NCI-H510A treated with DMSO at 0.1 percent for 48 hours (cell line): ENCODE measurements at regions not wholly inside any gene's neighbourhood (a gene's known extent, or its start where the extent isn't known, plus 50 kb on each side); places are given as distances from the start of the nearest gene placed in this dataset.
"Not testable (repeated sequence)": the region's sequence is repeated elsewhere in the genome, so short reads cannot be mapped to it uniquely, and the experiment has no call there.

ENCODE experiments used
- DNase-seq: peaks from one replicate; lab custom pipeline; 2025; lab: John Stamatoyannopoulos, UW

- DNase-seq, result no peak
Observed at GRCh38 chr6:897528-898207, 204.7 kb upstream of the EXOC2 start.

- no peak for DNase-seq
Observed at GRCh38 chr6:894274-894673, 201.3 kb upstream of the EXOC2 start.

GRCh38 chr6:890995-891394 lies 198.1 kb upstream of the EXOC2 start:
- DNase-seq, result no peak

GRCh38 chr6:890201-890600 lies 197.3 kb upstream of the EXOC2 start:
- no peak for DNase-seq

GRCh38 chr6:887583-888235 lies 194.8 kb upstream of the EXOC2 start:
- no peak for DNase-seq

GRCh38 chr6:886116-886515 lies 193.2 kb upstream of the EXOC2 start:
- DNase-seq, result not testable (repeated sequence)

DNA sequence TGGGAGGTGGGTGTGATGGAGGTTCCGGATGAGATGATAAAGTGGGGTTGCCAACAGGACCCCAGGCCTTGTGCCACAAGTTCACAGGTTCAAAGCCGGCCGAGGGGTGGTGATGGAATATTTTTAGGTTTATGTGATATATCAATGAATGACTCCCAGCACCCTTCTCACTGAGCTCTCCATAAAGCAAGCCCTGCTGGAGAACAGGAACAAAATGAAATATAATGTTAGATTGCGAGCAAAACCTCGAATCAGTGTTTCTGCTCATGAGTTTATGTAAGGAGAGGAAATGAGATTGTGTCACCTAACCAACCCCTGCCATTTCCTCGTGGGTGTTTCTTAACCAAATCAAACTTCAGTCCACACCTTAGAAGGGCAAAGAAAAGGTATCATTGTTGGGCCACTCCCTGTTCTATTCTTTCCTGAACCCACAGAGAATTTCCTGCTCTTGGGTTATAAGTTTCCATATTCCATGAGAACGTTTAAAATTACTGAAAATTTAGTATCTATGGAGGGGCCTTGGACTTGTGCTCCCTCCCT lies 192.2 kb upstream of the EXOC2 start:
- no peak for DNase-seq

- DNase-seq, result no peak
Observed at GRCh38 chr6:884570-884969, 191.6 kb upstream of the EXOC2 start.

- no peak for DNase-seq
Observed at GRCh38 chr6:882084-882598, 189.2 kb upstream of the EXOC2 start.

GRCh38 chr6:878179-878578 lies 185.2 kb upstream of the EXOC2 start:
- DNase-seq, result no peak

GRCh38 chr6:875012-875411 lies 182.1 kb upstream of the EXOC2 start:
- DNase-seq, result no peak

DNA sequence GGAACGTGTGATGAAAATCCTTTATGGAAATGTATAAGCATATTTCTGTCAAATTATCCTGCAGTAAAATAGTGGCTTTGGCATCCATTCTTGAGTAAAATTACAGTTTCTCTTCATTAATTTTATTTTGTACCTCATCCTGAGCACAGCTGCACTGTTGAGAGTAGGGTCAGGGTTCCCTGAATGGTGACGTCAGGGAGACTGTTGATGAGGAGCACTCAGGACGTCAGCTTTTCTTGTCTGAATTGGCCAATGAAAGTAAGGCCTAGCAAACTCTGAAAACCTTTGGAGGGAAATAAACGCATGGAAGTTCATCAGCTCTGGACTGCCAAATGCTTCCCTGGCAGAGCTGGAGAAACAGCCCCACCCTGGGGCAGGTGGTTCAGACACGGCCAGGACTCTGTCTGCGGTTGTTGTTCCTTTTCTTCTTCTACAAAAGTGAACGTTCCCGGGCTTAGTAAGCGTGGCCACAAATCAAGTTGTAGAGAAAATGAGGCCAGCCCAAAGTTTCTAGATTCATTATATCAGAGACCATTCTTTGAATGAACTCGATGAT lies 179.7 kb upstream of the EXOC2 start:
- DNase-seq, result no peak

- no peak for DNase-seq
Observed at GRCh38 chr6:871503-871902, 178.6 kb upstream of the EXOC2 start.

- DNase-seq, result no peak
Observed at GRCh38 chr6:870096-870495, 177.2 kb upstream of the EXOC2 start.

- no peak for DNase-seq
Observed at GRCh38 chr6:868201-868600, 175.3 kb upstream of the EXOC2 start.

GRCh38 chr6:867378-867777 lies 174.4 kb upstream of the EXOC2 start:
- DNase-seq, result no peak

DNA sequence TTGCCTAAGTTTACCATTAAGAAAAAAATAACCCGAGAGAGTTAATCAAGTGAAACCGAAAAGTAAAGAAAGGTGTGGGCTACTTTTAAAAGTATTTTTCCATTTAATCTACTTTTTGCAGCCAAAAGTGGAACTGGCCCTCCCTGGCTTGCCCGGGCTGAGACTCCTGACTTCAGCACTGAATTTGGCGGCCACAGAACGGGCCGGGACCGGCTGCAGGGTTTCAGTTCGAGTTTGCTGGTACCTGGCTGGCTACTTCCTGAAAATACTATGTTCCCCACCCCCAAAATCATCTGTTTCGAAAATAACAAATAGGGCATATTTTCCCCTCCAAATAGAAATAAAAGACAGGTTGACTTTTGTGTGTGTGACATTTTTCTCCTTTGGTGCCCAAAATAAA lies 173.4 kb upstream of the EXOC2 start:
- DNase-seq, result no peak

- no peak for DNase-seq
Observed at GRCh38 chr6:865846-866245, 172.9 kb upstream of the EXOC2 start.

GRCh38 chr6:863831-864230 lies 170.9 kb upstream of the EXOC2 start:
- no peak for DNase-seq

DNA sequence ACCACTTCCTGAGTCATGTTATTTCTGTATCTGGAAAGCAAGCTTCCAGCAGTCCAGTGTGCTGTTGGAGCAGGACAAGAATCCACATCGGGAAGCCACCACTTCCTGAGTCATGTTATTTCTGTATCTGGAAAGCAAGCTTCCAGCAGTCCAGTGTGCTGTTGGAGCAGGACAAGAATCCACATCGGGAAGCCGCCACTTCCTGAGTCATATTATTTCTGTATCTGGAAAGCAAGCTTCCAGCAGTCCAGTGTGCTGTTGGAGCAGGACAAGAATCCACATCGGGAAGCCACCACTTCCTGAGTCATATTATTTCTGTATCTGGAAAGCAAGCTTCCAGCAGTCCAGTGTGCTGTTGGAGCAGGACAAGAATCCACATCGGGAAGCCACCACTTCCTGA lies 170.2 kb upstream of the EXOC2 start:
- DNase-seq, result not testable (repeated sequence)

- no peak for DNase-seq
Observed at GRCh38 chr6:859936-860335, 167.0 kb upstream of the EXOC2 start.

- DNase-seq, result no peak
Observed at GRCh38 chr6:854406-855118, 161.6 kb upstream of the EXOC2 start.

DNA sequence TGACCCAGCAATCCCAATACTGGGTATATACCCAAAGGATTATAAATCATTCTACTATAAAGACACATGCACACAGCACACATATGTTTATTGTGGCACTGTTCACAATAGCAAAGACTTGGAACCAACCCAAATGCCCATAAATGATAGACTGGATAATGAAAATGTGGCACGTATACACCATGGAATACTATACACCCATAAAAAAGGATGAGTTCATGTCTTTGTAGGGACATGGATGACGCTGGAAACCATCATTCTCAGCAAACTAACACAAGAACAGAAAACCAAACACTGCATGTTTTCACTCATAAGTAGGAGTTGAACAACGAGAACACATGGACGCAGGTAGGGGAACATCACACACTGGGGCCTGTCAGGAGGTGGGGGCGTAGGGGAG lies 159.3 kb upstream of the EXOC2 start:
- DNase-seq, result not testable (repeated sequence)
